ENCODE measurements at regions not wholly inside any gene's neighbourhood (a gene's known extent, or its start where the extent isn't known, plus 50 kb on each side); places are given as distances from the start of the nearest gene placed in this dataset.

- 0 out of 2 replicates have a peak, but pooled peaks have one; percentile 17 for TF ChIP-seq PHF8 (IDR thresholded peaks at IDR 0.05; ENCODE audit: borderline replicate concordance, low read length)
- no peak for TF ChIP-seq SMC3 (conservative IDR thresholded peaks at IDR 0.05; ENCODE audit: insufficient read depth, low read depth, low read length)
- TF ChIP-seq MCM7 (IDR thresholded peaks at IDR 0.05) = 0 out of 4 replicates have a peak, but pooled peaks of 1 of the 2 experiments have one; percentile 75
- peak; percentile 78 for TF ChIP-seq MAFF (IDR thresholded peaks at IDR 0.05; ENCODE audit: low read length)
These were observed 804.5 kb upstream of the MIR17HG start (continued) for GRCh38 chr13:90542959-90543505.

GRCh38 chr13:90545070-90545840 lies 802.2 kb upstream of the MIR17HG start:
- ChIA-PET CTCF (ENCODE audit: low intra/inter-chr PET ratio) (no interaction called here), POLR2A (interaction anchor here (0.6 kb wide), 1 partner anchor 1772 kb away, joined by 4 read pairs; no protein-coding TSS in a partner anchor)
- DNase-seq (ENCODE audit: extremely low read depth in 1 of 4, low spot score in 3 of 4) (no peak), FAIRE-seq (no peak), ATAC-seq (peak; percentile 37; the same call in 2 of the 3 replicates)
- H3K27me3 ChIP-seq (ENCODE audit: control insufficient read depth in 2 of 2, insufficient read depth in 2 of 2, low read length in 2 of 2) = no peaks in the 10 kb centered on the region
- H3K27ac ChIP-seq (ENCODE audit: extremely low read depth, low read depth, low read length) = no peak overlapping the region
- intact Hi-C loops (cut with micrococcal nuclease) = no loop called here
- no peaks in the 10 kb centered on the region for H3K36me3 ChIP-seq (ENCODE audit: control insufficient read depth, insufficient read depth, low read length)
- no peaks in the 10 kb centered on the region; the same call in 1 of the 2 replicates for H3K9me3 ChIP-seq (replicated peaks; ENCODE audit: control insufficient read depth, insufficient read depth, low read depth, low read length)
- no peak overlapping the region for H3K9ac ChIP-seq (ENCODE audit: insufficient read depth in 1 of 2, low read depth in 2 of 2, low read length in 2 of 2)
- in situ Hi-C loops (cut with MboI) = no loop called here
- no peaks in the 10 kb centered on the region for H4K20me1 ChIP-seq (replicated peaks; ENCODE audit: control insufficient read depth, insufficient read depth, low read length)
- no peaks in the 10 kb centered on the region for H3K79me2 ChIP-seq (ENCODE audit: control insufficient read depth, insufficient read depth, low read length)
- no peak overlapping the region for H2AFZ ChIP-seq (ENCODE audit: low read depth, low read length)
- H3K4me1 ChIP-seq (replicated peaks in 1 of 2; ENCODE audit: control insufficient read depth in 2 of 2, insufficient read depth in 2 of 2, low read length in 2 of 2) = no peaks in the 10 kb centered on the region
- BruUV-seq (replicated peaks) = no TSS peak
- no peak overlapping the region for H3K4me2 ChIP-seq (ENCODE audit: insufficient read depth, low read length)
- H3K9me1 ChIP-seq (ENCODE audit: control insufficient read depth, insufficient read depth, low read length) = no peaks in the 10 kb centered on the region
- H3K4me3 ChIP-seq = no peak overlapping the region
- 0% methylated on average over 4 of the region's 4 CpGs for WGBS (ENCODE audit: insufficient coverage, low coverage, missing lambda C conversion rate)
- no peak for TF ChIP-seq TEAD4 (IDR thresholded peaks at IDR 0.05; ENCODE audit: low read length)
- TF ChIP-seq TEAD4 (CRISPR knock-in tag; IDR thresholded peaks at IDR 0.05; ENCODE audit: borderline replicate concordance) = peak; percentile 71; the same call in 1 of the 2 replicates
- TF ChIP-seq TSC22D4 (tag; IDR thresholded peaks at IDR 0.05) = peak; percentile 40; the same call in 1 of the 2 replicates
- no peak for TF ChIP-seq ZNF583 (CRISPR knock-in tag; IDR thresholded peaks at IDR 0.05)
- peak; percentile 19; the same call in 1 of the 2 replicates for TF ChIP-seq ATF2 (CRISPR knock-in tag; IDR thresholded peaks at IDR 0.05)
- TF ChIP-seq FOXJ3 (CRISPR knock-in tag; IDR thresholded peaks at IDR 0.05) = peak; percentile 5; the same call in 1 of the 2 replicates
- peak; percentile 84; the same call in 1 of the 2 replicates for TF ChIP-seq IRF2 (CRISPR knock-in tag; IDR thresholded peaks at IDR 0.05)
- no peak for TF ChIP-seq ZNF778 (CRISPR knock-in tag; IDR thresholded peaks at IDR 0.05)
- TF ChIP-seq ZNF584 (CRISPR knock-in tag; IDR thresholded peaks at IDR 0.05; ENCODE audit: low read depth) = no peak
- TF ChIP-seq, protein P1, sequence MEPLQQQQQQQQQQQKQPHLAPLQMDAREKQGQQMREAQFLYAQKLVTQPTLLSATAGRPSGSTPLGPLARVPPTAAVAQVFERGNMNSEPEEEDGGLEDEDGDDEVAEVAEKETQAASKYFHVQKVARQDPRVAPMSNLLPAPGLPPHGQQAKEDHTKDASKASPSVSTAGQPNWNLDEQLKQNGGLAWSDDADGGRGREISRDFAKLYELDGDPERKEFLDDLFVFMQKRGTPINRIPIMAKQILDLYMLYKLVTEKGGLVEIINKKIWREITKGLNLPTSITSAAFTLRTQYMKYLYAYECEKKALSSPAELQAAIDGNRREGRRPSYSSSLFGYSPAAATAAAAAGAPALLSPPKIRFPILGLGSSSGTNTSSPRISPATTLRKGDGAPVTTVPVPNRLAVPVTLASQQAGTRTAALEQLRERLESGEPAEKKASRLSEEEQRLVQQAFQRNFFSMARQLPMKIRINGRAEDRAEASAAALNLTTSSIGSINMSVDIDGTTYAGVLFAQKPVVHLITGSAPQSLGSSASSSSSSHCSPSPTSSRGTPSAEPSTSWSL (CRISPR knock-in tag; IDR thresholded peaks at IDR 0.05; ENCODE audit: borderline replicate concordance) = 0 out of 2 replicates have a peak, but pooled peaks have one; percentile 38
- 0 out of 2 replicates have a peak, but pooled peaks have one; percentile 68 for TF ChIP-seq PURB (CRISPR knock-in tag; IDR thresholded peaks at IDR 0.05; ENCODE audit: low read depth)
- peak in 1 of 2 experiments; percentile 89; a peak in 1 of 3 replicates for TF ChIP-seq CBX3 (IDR thresholded peaks at IDR 0.05; ENCODE audit: borderline replicate concordance in 1 of 2, low read length in 2 of 2)
- peak; percentile 28; the same call in 1 of the 2 replicates for TF ChIP-seq MED1 (CRISPR knock-in tag; IDR thresholded peaks at IDR 0.05; ENCODE audit: borderline replicate concordance)

Measured in K562 (cell line).